B cell (primary cell): ENCODE measurements at regions not wholly inside any gene's neighbourhood (a gene's known extent, or its start where the extent isn't known, plus 50 kb on each side); places are given as distances from the start of the nearest gene placed in this dataset.

Experiments used
- EZH2 ChIP-seq: IDR thresholded peaks from 2 replicates; pipeline ENCODE4 v1.6.1; 2012; ENCODE audit warnings: borderline replicate concordance, low read depth, mild to moderate bottlenecking, moderate library complexity, low read length; ENCODE audit not compliant: insufficient read depth, poor library complexity, severe bottlenecking
- TF ChIP-seq, protein P1 (sequence below): fragments of 200-600 bp; IDR thresholded peaks from one replicate; pipeline ENCODE4 v1.8.0; 2022; ENCODE audit warnings: antibody characterized with exemption, mild to moderate bottlenecking

DNA sequence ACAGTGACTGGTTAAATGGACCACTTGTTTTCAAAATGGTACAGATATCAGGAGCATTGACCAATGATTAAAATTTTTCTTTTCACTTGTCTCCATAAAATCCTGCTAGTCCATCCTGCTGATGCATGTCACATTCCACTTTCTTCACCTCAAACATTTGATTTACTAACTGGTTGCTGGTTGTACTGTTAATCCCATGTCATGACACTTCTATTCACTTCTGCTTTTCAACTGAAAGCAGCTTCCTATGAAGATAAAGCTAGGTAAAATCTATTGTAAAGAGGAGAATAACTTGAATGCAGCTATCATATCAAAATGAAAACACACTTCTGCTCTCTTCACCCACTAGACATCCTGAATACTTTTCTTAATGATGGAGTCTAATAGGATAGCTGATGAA, 149.6 kb upstream of the OTX2 start:
- no peak for TF ChIP-seq EZH2
- TF ChIP-seq, protein P1, sequence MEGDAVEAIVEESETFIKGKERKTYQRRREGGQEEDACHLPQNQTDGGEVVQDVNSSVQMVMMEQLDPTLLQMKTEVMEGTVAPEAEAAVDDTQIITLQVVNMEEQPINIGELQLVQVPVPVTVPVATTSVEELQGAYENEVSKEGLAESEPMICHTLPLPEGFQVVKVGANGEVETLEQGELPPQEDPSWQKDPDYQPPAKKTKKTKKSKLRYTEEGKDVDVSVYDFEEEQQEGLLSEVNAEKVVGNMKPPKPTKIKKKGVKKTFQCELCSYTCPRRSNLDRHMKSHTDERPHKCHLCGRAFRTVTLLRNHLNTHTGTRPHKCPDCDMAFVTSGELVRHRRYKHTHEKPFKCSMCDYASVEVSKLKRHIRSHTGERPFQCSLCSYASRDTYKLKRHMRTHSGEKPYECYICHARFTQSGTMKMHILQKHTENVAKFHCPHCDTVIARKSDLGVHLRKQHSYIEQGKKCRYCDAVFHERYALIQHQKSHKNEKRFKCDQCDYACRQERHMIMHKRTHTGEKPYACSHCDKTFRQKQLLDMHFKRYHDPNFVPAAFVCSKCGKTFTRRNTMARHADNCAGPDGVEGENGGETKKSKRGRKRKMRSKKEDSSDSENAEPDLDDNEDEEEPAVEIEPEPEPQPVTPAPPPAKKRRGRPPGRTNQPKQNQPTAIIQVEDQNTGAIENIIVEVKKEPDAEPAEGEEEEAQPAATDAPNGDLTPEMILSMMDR, result no peak
